ENCODE measurements at regions not wholly inside any gene's neighbourhood (a gene's known extent, or its start where the extent isn't known, plus 50 kb on each side); places are given as distances from the start of the nearest gene placed in this dataset.
"Not testable (repeated sequence)": the region's sequence is repeated elsewhere in the genome, so short reads cannot be mapped to it uniquely, and the experiment has no call there.

- Mint-ChIP-seq H3K36me3 (peaks cover 0 to 8% of the 10 kb centered on the region in 2 donors), H3K4me1 (peaks cover 30 to 44% (median 33%) of the 10 kb centered on the region in 3 donors), H3K27me3 (peaks cover 0 to 37% (median 0%) of the 10 kb centered on the region in 3 donors), H3K9me3 (peaks cover 3 to 17% (median 10%) of the 10 kb centered on the region in 7 donors), H3K4me3 (no peak overlapping the region), H3K27ac (peak overlapping the region in 1 of 6 donors; percentile 57)
- ATAC-seq (ENCODE audit: low read depth in 2 of 2) (no peak), DNase-seq (no peak)
Observed at GRCh38 chrX:65921363-65921762, 118.5 kb downstream of the VSIG4 start.

GRCh38 chrX:65920620-65921019 lies 119.3 kb downstream of the VSIG4 start:
- H3K4me1 Mint-ChIP-seq: peaks cover 24 to 37% (median 26%) of the 10 kb centered on the region in 3 donors
- no peak overlapping the region for H3K4me3 Mint-ChIP-seq
- DNase-seq (no peak), ATAC-seq (ENCODE audit: low read depth in 2 of 2) (no peak)
- no peak overlapping the region for H3K27ac Mint-ChIP-seq
- peaks cover 0 to 37% (median 0%) of the 10 kb centered on the region in 3 donors for H3K27me3 Mint-ChIP-seq
- H3K9me3 Mint-ChIP-seq: peaks cover 3 to 14% (median 8%) of the 10 kb centered on the region in 7 donors
- H3K36me3 Mint-ChIP-seq: peaks cover 0 to 8% of the 10 kb centered on the region in 2 donors

- no peaks in the 10 kb centered on the region for H3K27me3 Mint-ChIP-seq
- ATAC-seq (ENCODE audit: low read depth in 2 of 2) (no peak), DNase-seq (no peak)
- no peak overlapping the region for H3K27ac Mint-ChIP-seq
- peaks cover 3 to 27% (median 10%) of the 10 kb centered on the region in 7 donors for H3K9me3 Mint-ChIP-seq
- H3K4me1 Mint-ChIP-seq: peaks cover 0 to 2% (median 0%) of the 10 kb centered on the region in 3 donors
- H3K4me3 Mint-ChIP-seq: no peak overlapping the region
- no peaks in the 10 kb centered on the region for H3K36me3 Mint-ChIP-seq
Observed at GRCh38 chrX:65910899-65911298, 129.0 kb downstream of the VSIG4 start.

- no peak overlapping the region for H3K27ac Mint-ChIP-seq
- peaks cover 0 to 23% (median 0%) of the 10 kb centered on the region in 3 donors for H3K27me3 Mint-ChIP-seq
- no peak overlapping the region for H3K4me3 Mint-ChIP-seq
- peaks cover 0 to 10% (median 0%) of the 10 kb centered on the region in 3 donors for H3K4me1 Mint-ChIP-seq
- peaks cover 0 to 5% of the 10 kb centered on the region in 2 donors for H3K36me3 Mint-ChIP-seq
- ATAC-seq (ENCODE audit: low read depth in 2 of 2) (no peak), DNase-seq (no peak)
- peaks cover 0 to 4% (median 0%) of the 10 kb centered on the region in 7 donors for H3K9me3 Mint-ChIP-seq
Observed at GRCh38 chrX:65903750-65904149, 136.1 kb downstream of the VSIG4 start.

GRCh38 chrX:65902011-65902410 lies 137.9 kb downstream of the VSIG4 start:
- Mint-ChIP-seq H3K36me3 (peaks cover 0 to 5% of the 10 kb centered on the region in 2 donors), H3K27ac (no peak overlapping the region), H3K4me1 (peaks cover 0 to 10% (median 0%) of the 10 kb centered on the region in 3 donors), H3K4me3 (no peak overlapping the region), H3K9me3 (peaks cover 0 to 4% (median 0%) of the 10 kb centered on the region in 7 donors), H3K27me3 (peaks cover 0 to 23% (median 0%) of the 10 kb centered on the region in 3 donors)
- DNase-seq (no peak), ATAC-seq (ENCODE audit: low read depth in 2 of 2) (no peak)

DNA sequence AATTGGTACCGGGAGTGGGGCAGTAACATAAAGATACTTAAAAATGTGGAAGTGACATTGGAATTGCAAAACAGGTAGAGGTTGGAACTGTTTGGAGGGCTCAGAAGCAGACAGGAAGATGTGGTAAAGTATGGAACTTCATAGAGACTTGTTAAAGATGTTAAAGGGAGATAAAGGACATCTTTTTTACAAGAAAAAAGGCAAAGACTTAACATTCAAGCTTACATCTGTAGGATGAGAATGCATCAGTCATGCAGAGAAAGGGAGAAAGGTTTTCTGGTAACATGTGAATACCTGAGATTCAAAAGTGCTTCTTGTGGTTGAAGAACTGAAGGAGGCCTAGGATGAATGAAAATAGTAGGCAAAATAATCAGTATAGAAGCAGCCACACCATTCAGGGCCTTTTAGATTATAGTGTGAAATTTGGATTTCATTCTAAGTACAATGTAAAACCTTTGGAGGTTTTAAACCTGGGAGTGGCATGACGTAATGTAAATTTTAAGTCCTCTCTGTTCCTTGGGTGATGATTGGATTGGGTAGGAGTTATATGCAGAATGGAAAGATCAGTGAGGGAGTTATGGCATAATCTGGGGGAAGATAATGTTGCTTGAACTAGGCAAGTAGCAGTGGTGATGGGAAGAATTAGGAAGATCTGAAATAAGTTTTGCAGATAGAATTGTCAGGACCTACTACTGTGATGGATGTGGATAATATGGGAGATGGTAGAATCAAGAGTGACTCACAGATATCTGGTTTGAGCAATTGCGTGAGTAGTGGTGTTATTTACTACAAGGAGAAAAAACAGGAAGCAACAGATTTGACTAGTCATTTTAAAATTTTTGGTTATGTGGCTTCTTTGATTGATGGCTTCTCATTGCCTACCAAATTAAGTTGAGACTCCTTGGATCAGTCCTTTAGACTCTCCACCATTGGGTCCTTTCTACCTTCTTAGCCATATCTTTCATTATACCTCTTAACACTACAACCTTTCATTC lies 138.7 kb downstream of the VSIG4 start:
- peaks cover 0 to 10% (median 0%) of the 10 kb centered on the region in 3 donors for H3K4me1 Mint-ChIP-seq
- ATAC-seq (ENCODE audit: low read depth in 2 of 2) (no peak), DNase-seq (no peak)
- no peak overlapping the region for H3K27ac Mint-ChIP-seq
- H3K27me3 Mint-ChIP-seq: peaks cover 0 to 23% (median 0%) of the 10 kb centered on the region in 3 donors
- H3K9me3 Mint-ChIP-seq: peaks cover 0 to 4% (median 0%) of the 10 kb centered on the region in 7 donors
- no peak overlapping the region for H3K4me3 Mint-ChIP-seq
- peaks cover 0 to 5% of the 10 kb centered on the region in 2 donors for H3K36me3 Mint-ChIP-seq

- Mint-ChIP-seq H3K4me3 (peak overlapping the region in 7 of 8 donors; percentile 34 to 90 (median 54)), H3K9me3 (peaks cover 0 to 19% (median 14%) of the 10 kb centered on the region in 7 donors), H3K27ac (peak overlapping the region in 4 of 6 donors; percentile 4 to 76 (median 36)), H3K36me3 (peaks cover 6 to 11% of the 10 kb centered on the region in 2 donors), H3K27me3 (no peaks in the 10 kb centered on the region), H3K4me1 (peaks cover 28 to 40% (median 33%) of the 10 kb centered on the region in 3 donors)
- peak; percentile 80 to 81 for ATAC-seq (ENCODE audit: low read depth in 2 of 2)
- DNase-seq: peak; percentile 32
Observed at GRCh38 chrX:65894133-65894532, 145.7 kb downstream of the VSIG4 start.

DNA sequence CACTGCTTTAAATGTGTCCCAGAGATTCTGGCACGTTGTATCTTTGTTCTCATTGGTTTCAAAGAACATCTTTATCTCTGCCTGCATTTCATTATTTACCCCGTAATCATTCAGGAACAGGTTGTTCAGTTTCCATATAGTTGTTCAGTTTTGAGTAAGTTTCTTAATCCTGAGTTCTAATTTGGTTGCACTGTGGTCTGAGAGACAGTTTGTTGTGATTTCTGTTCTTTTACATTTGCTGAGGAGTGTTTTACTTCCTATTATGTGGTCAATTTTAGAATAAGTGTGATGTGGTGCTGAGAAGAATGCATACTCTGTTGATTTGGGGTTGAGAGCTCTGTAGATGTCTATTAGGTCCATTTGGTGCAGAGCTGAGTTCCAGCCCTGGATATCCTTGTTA lies 148.1 kb downstream of the VSIG4 start:
- not testable (repeated sequence) for H3K27me3 Mint-ChIP-seq; ATAC-seq (ENCODE audit: low read depth in 2 of 2); DNase-seq
- Mint-ChIP-seq H3K4me1 (peaks cover 28 to 44% (median 33%) of the 10 kb centered on the region in 3 donors), H3K9me3 (peaks cover 0 to 24% (median 14%) of the 10 kb centered on the region in 7 donors), H3K36me3 (peaks cover 6 to 11% of the 10 kb centered on the region in 2 donors), H3K4me3 (peak overlapping the region in 5 of 8 donors; percentile 5 to 69 (median 17)), H3K27ac (peak overlapping the region in 4 of 6 donors; percentile 15 to 85 (median 56))

- H3K36me3 Mint-ChIP-seq: not testable (repeated sequence)
Observed at GRCh38 chrX:65888150-65888549, 151.7 kb downstream of the VSIG4 start.

DNA sequence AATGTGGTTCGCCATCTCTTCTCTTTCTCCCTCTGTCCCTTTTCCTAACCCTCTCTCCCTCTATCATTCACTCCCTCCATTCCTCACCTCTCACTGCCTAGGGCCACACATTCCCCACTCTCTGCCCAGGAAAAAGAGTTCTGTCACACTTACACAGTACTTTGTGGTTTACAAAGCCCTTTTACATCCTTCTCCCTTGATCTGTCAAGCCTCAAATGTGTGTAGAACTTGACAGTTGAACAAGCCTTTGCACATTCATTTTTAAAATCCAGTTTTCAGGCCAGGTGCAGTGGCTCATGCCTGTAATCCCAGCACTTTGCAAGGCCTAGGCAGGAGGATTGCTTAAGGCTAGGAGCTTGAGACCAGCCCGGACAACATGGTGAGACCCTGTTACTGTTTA lies 156.3 kb downstream of the VSIG4 start:
- H3K9me3 Mint-ChIP-seq: peaks cover 0 to 5% (median 1%) of the 10 kb centered on the region in 7 donors
- peaks cover 4 to 8% (median 4%) of the 10 kb centered on the region in 3 donors for H3K4me1 Mint-ChIP-seq
- no peaks in the 10 kb centered on the region for H3K36me3 Mint-ChIP-seq
- DNase-seq (no peak), ATAC-seq (ENCODE audit: low read depth in 2 of 2) (no peak)
- H3K27ac Mint-ChIP-seq: peak overlapping the region in 1 of 6 donors; percentile 12
- peaks cover 0 to 15% (median 0%) of the 10 kb centered on the region in 3 donors for H3K27me3 Mint-ChIP-seq
- no peak overlapping the region for H3K4me3 Mint-ChIP-seq

More at GRCh38 chrX:65888150-65888549, 151.7 kb downstream of the VSIG4 start:
- ATAC-seq (ENCODE audit: low read depth in 2 of 2); H3K4me3 Mint-ChIP-seq; DNase-seq; H3K27me3 Mint-ChIP-seq: not testable (repeated sequence)
- Mint-ChIP-seq H3K27ac (peak overlapping the region in 1 of 6 donors; percentile 50), H3K4me1 (peaks cover 18 to 24% (median 24%) of the 10 kb centered on the region in 3 donors), H3K9me3 (peaks cover 0 to 17% (median 9%) of the 10 kb centered on the region in 7 donors)

GRCh38 chrX:65879977-65880799 lies 159.7 kb downstream of the VSIG4 start:
- DNase-seq: no peak
- peaks cover 0 to 15% (median 0%) of the 10 kb centered on the region in 3 donors for H3K27me3 Mint-ChIP-seq
- H3K27ac Mint-ChIP-seq: no peak overlapping the region
- no peak overlapping the region for H3K4me3 Mint-ChIP-seq
- H3K36me3 Mint-ChIP-seq: no peaks in the 10 kb centered on the region
- no peak for ATAC-seq (ENCODE audit: low read depth in 2 of 2)
- H3K4me1 Mint-ChIP-seq: peaks cover 0 to 12% (median 4%) of the 10 kb centered on the region in 3 donors
- H3K9me3 Mint-ChIP-seq: peaks cover 0 to 5% (median 0%) of the 10 kb centered on the region in 7 donors

- peaks cover 0 to 15% (median 4%) of the 10 kb centered on the region in 3 donors for H3K4me1 Mint-ChIP-seq
- peaks cover 0 to 30% (median 0%) of the 10 kb centered on the region in 3 donors for H3K27me3 Mint-ChIP-seq
- DNase-seq (no peak), ATAC-seq (ENCODE audit: low read depth in 2 of 2) (no peak)
- peaks cover 0 to 7% (median 0%) of the 10 kb centered on the region in 7 donors for H3K9me3 Mint-ChIP-seq
- no peaks in the 10 kb centered on the region for H3K36me3 Mint-ChIP-seq
- H3K4me3 Mint-ChIP-seq: no peak overlapping the region
- peak overlapping the region in 4 of 6 donors; percentile 5 to 84 (median 36) for H3K27ac Mint-ChIP-seq
Observed at GRCh38 chrX:65878456-65878855, 161.4 kb downstream of the VSIG4 start.

Data from naive B cell (primary cell).